ENCODE measurements at regions not wholly inside any gene's neighbourhood (a gene's known extent, or its start where the extent isn't known, plus 50 kb on each side); places are given as distances from the start of the nearest gene placed in this dataset.

GRCh38 chr10:29033311-29033940, 255.4 kb upstream of the LYZL1 start:
- TF ChIP-seq, protein P1, sequence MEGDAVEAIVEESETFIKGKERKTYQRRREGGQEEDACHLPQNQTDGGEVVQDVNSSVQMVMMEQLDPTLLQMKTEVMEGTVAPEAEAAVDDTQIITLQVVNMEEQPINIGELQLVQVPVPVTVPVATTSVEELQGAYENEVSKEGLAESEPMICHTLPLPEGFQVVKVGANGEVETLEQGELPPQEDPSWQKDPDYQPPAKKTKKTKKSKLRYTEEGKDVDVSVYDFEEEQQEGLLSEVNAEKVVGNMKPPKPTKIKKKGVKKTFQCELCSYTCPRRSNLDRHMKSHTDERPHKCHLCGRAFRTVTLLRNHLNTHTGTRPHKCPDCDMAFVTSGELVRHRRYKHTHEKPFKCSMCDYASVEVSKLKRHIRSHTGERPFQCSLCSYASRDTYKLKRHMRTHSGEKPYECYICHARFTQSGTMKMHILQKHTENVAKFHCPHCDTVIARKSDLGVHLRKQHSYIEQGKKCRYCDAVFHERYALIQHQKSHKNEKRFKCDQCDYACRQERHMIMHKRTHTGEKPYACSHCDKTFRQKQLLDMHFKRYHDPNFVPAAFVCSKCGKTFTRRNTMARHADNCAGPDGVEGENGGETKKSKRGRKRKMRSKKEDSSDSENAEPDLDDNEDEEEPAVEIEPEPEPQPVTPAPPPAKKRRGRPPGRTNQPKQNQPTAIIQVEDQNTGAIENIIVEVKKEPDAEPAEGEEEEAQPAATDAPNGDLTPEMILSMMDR (conservative IDR thresholded peaks at IDR 0.05; ENCODE audit: low read length), result no peak
- no peak for TF ChIP-seq EZH2phosphoT487 (IDR thresholded peaks at IDR 0.05; ENCODE audit: borderline replicate concordance)

Measured in Loucy (cell line).